ENCODE measurements at regions not wholly inside any gene's neighbourhood (a gene's known extent, or its start where the extent isn't known, plus 50 kb on each side); places are given as distances from the start of the nearest gene placed in this dataset.

DNA sequence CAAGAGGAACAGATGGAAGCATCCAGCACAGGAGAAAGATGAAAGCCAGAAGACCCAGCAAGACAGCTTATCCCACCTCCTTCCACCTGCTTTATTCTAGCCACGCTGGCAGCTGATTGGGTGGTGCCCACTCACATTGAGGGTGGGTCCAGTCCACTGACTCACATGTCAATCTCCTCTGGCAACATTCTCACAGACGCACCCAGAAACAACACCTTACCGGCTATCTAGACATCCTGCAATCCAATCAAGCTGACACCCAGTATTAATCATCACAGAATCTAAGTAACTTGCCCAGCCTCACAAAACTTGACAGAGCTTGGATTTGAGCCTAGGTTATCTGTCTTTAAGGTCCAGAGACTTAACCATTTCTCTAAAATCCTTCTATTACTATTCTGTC is 208.9 kb downstream of the PAH start:
- TF ChIP-seq POLR2AphosphoS5 (IDR thresholded peaks at IDR 0.05): no peak
- TF ChIP-seq, protein P1, sequence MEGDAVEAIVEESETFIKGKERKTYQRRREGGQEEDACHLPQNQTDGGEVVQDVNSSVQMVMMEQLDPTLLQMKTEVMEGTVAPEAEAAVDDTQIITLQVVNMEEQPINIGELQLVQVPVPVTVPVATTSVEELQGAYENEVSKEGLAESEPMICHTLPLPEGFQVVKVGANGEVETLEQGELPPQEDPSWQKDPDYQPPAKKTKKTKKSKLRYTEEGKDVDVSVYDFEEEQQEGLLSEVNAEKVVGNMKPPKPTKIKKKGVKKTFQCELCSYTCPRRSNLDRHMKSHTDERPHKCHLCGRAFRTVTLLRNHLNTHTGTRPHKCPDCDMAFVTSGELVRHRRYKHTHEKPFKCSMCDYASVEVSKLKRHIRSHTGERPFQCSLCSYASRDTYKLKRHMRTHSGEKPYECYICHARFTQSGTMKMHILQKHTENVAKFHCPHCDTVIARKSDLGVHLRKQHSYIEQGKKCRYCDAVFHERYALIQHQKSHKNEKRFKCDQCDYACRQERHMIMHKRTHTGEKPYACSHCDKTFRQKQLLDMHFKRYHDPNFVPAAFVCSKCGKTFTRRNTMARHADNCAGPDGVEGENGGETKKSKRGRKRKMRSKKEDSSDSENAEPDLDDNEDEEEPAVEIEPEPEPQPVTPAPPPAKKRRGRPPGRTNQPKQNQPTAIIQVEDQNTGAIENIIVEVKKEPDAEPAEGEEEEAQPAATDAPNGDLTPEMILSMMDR (IDR thresholded peaks at IDR 0.05): no peak

All from gastroesophageal sphincter (tissue), 3 donors.